HG02571 (cell line): ENCODE measurements at regions not wholly inside any gene's neighbourhood (a gene's known extent, or its start where the extent isn't known, plus 50 kb on each side); places are given as distances from the start of the nearest gene placed in this dataset.
"Not testable (repeated sequence)": the region's sequence is repeated elsewhere in the genome, so short reads cannot be mapped to it uniquely, and the experiment has no call there.

Source experiments
- ATAC-seq: cut with Tn5 transposase; IDR thresholded peaks from one replicate; pipeline ENCODE4 v1.9.1; 2021; ENCODE audit warnings: mild to moderate bottlenecking, moderate library complexity; ENCODE audit not compliant: unreplicated experiment

DNA sequence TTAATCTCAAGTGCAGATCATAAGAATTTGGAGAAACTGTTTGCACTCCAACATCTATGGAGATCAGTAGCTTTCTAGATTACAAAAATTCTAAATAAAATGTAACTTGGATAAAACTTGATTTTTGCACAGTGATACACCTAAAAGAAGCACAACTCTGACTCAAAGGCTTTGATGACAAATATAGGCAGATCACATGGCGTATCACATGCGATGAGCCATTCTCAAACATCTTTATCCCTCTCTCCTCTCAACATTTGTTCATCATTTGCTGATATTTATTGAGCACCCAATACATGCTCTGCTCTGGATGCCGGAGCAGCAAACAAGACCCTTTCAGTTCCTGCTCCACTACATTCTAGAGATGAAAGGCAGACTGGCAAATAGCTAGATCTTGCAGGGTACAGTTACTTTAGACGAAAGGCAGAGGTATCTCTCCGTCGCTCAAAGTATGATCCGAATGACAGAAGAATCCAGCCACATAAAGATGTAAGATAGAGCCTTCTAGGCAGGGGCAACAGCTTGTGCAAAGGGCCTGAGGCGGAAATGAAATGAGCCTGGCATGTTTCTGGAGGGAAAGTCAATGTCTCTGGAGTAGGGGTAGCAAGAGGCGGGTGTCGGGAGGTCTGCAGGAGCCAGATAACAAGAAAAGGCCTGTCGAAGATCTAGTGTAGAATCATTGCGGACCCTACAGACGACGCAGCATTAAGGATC, 145.8 kb upstream of the ERRFI1 start:
- ATAC-seq, result no peak

DNA sequence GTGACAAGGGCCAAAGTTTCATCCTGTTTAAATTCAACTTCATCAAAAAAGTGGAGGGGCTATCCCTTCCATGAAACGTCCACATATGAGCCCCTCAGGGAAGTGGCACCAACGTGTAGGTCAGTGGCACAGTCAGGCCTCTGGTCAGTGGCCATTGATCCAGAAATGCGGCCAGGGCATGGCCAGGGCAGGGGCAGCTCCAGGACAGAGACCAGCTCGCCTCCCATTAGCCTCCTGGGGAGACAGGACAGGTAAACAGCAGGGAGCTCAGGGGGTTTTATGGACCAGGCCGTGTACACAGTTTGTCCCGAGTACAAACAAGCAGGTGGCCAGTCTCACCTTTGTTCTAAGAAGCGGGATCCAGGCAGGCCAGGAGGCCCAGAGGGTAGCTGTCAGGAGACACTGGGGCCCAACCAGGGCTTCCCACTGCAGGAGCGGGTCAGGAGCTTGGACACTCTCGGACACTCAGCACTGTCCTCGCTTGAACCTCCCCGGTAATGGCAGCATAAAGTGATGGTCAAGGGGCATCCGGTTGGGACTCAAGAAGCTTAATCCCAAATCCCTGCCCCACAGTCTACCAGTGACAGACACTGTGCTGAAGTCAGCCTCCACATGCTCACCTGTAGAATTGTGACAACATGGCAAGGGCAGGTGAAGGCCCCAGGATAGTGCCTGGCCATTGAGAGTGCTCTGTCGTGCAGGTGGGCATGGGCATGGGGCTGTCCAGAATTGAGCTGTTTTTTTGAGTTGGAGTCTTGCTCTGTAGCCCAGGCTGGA, 144.1 kb upstream of the ERRFI1 start:
- ATAC-seq, result no peak

DNA sequence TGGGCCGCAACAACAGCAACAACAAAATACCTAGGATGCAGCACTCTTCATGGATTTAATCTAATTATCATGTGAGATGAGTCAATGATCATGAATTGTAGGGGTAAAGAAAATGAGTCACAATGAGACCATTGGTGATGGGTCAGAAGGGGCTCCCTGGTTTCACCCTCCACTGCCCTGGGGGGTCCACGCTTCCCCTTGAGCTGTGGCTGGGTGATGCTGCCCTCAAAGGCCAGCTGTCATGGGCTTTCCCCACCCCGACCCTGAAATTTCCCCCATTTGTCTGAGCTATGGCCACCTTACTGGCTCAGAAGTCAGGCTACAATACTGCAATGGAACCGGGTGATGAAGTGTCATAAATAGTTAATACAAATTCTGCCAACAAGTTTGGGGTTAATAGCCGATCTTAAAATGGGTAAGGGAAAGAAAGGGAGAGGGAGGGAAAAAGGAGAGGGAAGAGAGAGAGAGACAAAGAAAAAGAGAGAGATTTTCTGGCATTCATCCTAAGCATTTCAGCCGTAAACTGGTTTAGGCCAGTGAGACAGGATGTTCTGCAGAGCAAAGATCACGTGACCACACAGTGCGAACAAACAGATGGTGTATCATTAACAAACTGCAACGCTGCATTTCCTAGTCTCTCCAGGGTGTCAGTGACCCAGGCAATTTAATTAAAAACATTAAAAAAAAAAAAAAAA, 143.4 kb upstream of the ERRFI1 start:
- ATAC-seq, result no peak

DNA sequence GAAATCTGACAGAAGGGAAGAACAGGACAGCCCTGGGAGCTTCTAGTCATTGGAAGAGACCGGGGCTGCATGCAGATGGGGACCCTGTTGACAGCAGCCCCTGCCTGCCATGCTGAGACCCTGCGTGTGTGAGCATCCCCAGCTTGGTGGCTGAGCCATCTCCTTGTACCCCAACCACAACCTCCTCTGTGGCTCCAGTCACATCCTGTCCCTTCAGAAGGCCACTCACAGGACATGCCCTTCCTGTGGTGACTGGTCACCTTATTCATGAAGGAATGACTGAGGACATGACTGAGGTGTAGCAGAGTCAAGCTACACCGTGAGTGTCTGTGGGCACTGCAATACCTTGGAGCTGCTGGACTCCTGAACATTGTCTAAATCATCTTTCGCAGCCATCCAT, 141.8 kb upstream of the ERRFI1 start:
- no peak for ATAC-seq

DNA sequence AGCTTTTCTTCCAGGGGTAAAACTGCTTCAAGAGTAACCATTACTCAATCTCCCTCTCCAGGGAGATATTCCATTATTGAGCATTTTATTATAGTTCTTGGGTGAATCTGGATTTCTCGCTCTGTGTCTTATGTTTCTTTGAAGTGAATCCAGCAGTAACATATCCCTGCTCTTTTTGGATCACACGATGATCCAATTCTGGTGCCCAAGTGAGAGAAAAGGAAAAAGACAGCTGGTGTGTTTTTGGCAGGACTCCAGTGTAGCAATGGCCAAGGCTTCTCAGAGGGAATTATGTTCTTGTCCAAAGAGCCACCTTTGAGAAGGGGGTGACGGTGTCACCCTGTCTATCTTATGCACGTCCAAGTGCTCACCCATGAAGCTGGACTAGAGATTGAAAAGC, 140.3 kb upstream of the ERRFI1 start:
- ATAC-seq, result no peak

DNA sequence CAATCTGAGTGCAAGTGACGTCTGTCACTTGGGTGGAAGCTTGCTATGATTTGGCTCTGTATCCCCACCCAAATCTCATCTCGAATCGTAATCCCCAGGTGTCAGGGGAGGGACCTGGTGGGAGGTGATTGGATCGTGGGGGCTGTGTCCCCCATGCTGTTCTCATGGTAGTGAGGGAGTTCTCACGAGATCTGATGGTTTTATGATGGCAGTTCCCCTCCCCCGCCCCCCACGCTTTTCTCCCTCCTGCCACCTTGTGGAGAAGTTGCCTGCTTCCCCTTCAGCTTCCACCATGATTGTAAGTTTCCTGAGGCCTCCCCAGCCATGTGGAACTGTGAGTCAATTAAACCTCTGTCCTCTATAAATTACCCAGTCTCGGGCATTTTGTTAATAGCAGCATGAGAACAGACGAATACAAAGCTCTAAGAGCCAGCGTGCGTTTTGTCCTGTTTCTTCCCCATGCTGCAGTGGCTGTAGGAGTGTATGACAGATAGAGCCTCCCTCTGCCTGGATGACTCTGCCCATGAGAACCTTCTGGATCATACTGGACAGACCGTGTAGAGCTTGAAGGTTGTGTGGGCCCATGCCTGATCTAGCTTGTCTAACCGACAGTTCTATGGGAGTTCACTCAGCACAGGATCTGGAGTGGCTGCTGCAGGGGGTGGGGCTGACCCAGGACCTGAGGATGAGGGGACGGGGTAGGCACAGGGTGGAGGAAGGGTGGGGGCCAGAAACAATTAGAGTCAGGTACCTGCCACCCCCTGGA, 139.7 kb upstream of the ERRFI1 start:
- ATAC-seq, result no peak

DNA sequence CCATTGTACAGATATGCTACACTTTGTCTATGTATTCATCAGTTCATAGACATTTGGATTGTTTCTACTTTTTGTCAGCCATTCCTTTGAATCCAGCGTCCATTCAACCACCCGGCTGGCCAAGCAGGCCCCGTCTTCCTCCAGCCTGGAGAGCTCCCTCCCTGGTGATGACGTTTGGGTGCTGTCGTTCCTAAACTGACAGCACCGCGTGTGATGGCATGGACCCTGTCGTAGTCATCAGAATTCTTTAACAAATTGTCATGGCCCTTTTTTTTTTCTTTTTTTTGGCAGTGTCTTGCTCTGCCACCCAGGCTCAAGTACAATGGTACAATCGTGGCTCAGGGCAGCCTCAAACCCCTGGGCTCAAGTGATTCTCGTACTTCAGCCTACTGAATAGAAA, 138.6 kb upstream of the ERRFI1 start:
- no peak for ATAC-seq

DNA sequence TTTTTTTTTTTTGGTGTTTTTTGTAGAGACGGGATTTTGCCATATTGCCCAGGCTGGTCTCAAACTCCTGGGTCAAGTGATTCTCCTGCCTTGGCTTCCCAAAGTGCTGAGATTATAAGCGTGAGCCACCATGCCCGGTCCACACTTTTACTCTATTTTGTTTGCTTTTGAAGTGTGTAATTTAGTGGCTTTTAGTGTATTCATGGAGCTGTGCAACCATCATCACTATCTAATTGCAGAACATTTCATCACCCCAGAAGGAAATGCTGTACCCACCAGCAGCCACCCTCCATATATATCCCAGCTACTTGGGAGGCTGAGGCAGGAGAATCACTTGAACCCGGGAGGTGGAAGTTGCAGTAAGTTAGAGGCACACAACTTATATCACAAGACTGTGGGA, 136.9 kb upstream of the ERRFI1 start:
- ATAC-seq, result no peak

DNA sequence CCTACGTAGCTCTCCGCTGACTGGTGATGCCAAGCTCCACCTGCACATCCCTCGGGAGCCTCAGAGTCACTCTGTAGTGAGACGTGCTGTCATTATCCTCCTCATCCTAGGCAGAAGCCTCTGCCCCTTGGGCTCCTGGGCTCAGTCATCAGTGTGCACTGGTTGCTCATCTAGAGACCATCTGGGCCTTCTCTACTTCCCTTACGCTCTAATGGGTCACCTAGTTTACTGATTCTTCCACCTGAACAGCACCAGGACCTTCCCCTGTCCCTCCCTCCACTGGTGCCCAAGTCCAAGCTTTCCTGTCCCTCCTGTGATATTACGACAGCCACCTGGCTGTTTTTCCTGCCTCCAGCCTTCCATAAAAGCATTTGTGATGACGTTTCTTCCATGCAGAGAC, 136.1 kb upstream of the ERRFI1 start:
- ATAC-seq, result no peak

DNA sequence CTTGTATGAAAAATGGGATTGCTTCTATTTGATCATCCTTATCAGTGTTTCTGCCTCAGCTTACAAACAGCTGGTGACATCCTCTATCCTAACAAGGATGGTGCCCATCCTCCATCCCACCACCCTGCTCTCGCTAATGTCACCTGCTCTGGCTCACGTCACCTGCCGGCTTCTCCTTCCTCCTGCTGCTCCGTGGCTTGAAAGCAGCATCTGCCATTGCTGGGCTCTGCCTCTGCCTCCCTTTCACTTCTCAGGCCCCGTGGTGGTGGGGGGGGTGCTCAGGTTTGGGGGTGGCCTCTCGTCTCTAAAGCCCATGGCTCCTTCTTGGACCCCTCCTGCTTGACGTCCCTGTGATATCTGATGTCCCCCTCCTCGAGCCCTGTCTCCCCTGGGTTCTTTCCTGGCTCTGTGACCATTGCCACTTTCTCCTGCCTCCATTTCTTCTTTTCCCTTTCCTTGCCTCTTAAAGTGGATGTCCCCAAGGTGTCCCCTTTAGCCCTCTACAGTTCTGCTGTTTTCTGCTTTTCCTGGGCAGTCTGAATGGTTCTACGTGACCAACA, 135.5 kb upstream of the ERRFI1 start:
- no peak for ATAC-seq

DNA sequence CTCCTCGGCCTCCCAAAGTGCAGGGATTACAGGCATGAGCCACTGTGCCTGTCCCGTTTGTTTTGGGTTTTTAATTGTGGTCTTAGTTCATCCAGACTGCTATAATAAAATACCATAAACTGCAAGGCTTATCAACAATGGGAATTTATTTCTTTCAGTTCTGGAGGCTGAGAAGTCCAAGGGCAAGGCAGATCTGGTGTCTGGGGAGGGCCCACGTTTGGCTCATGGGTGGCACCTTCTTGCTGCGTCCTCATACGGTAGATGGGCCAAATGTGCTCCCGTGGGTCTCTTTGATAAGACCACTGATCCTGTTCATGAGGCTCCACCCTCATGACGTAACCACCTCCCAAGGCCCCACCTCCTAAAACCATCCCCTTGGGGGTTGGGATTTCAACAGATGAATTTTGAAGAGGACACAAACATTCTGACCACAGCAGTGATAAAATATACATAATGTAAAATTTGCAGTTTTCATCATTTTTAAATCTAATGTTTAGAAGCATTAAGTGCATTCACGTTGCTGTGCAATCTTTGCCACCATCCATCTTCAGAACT, 133.4 kb upstream of the ERRFI1 start:
- ATAC-seq, result no peak

DNA sequence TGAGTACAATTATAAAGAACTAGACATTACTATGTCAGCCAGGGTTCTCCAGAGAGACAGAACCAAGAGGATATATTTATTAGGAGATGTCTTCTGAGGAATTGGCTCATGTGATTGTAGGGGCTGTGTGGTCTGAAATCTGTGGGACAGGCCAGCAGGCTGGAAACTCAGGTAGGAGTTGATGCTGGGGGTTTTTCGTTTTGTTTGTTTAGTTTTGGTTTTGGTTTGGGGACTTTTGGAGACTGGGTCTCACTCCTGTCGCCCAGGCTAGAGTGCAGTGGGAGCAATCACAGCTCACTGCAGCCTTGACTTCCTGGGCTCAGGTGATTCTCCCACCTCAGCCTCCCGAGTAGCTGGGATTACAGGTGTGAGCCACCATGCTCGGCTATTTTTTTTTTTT, 132.9 kb upstream of the ERRFI1 start:
- ATAC-seq, result no peak

DNA sequence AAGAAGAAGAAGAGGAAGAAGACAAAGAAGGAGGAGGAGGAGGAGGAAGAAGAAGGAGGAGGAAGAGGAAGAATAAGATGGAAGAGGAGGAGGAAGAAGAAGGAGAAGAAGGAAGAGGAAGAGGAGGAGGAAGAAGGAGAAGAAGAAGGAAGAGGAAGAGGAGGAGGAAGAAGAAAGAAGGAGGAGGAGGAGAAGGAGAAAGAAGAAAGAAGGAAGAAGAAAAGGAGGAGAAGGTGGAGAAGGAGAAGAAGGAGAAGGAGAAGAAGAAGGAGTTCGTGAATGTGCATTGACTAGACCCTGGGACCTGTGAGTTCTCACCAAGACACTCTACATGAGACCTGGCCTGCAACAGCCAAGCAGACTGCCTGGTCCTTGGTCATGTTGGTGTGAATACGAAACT, 131.7 kb upstream of the ERRFI1 start:
- ATAC-seq, result no peak

DNA sequence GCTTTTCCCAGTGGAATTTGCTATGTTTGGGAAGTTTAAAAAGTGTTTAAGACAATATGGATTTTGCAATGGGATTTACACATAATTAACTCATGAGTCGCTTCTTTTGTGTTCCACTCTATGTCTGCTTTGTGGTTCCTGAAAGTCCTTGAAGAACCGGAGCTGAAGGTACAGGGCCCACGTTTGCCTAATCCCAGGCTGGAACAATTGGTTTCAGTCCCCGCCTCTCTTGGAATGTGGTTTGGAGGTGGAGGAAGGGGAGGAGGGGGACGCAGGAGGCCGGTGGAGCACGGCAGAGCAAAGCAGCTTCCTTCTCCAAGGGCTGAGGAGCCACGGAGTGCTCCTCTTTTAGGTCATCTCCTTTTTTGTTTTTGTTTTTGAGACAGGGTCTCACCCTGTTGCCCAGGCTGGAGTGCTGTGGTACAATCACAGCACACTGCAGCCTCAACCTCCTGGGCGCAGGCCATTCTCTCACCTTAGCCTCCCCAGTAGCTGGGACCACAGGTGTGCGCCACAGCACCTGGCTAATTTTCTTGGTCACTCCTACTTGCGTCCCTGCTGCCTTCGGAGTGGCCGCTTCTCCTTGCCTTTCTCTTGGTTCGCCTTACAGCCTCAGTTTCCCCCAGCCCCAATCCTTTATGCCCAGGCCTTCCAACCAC, 129.5 kb upstream of the ERRFI1 start:
- ATAC-seq, result no peak

DNA sequence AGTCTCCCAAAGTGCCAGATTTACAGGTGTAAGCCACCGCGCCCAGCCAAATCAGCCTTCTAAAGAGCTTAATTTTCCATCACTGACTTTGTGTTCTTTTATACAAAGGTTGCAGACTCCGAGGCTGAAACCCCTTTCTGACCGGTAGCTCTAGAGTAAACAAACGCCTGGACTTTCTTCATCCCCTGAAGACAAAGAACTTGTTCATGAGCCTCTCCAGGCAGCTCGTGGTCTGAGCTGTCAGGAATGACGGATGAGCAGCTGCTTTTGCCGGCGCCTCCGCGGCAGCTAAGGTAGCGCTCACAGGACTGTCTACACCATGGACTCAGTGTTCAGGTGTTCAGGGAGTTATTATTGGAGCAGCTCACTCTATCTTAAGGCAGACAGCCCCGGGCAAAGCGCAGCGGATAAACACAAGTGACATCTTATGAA, 128.5 kb upstream of the ERRFI1 start:
- ATAC-seq, result no peak

DNA sequence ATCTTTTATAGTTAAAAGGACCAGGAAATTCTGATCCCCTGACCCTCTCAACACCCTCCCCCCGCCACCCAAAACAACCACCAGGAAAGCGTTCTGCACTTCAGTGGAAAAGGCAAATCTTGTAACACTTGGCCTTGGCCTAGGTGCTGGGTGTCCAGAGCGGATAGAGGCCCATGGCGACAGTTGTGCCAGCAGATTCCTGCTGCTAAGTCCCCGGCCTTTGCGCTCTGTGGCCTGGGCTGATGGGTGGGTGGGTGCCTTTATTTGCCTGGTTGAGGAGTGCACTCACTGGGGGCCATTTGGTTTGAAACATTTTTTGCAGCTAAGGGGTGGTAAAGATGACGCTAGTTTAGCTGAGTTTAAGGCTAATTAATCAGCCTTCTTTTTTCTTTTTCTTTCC, 127.9 kb upstream of the ERRFI1 start:
- no peak for ATAC-seq

DNA sequence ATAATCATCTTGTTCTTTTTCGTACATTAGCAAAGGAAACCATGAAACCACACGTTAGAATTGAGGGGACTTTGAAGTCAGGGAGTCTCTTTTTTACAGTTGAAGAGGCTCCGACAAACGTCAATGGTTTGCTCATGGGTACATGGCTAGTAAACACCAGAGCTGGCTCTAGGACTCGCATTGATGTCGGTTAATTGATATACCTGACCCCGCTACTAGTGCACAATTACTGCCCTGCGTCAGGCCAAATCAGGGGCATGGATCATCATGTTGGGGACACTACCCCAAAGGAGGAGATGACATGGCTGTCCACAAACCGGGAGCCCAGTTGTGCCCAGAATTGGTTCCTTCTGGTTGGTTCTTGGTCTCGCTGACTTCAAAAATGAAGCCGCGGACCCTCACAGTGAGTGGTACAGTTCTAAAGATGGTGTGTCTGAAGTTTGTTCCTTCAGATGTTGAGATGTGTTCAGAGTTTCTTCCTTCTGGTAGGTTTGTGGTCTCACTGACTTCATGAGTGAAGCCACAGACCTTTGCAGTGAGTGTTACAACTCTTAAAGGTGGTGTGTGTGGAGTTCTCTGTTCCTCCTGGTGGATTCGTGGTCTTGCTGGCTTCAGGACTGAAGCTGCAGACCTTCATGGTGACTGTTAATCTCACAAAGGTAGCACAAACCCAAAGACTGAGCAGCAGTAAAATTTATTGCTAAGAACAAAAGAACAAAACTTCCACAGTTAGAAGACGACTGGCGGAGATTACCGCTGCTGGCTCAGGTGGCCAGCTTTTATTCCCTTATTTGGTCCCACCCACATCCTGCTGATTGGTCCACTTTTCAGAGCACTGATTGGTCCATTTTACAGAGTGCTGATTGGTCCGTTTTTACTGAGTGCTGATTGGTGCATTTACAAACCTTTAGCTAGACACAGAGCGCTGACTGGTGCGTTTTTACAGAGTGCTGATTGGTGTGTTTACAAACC, 126.9 kb upstream of the ERRFI1 start:
- no peak for ATAC-seq

DNA sequence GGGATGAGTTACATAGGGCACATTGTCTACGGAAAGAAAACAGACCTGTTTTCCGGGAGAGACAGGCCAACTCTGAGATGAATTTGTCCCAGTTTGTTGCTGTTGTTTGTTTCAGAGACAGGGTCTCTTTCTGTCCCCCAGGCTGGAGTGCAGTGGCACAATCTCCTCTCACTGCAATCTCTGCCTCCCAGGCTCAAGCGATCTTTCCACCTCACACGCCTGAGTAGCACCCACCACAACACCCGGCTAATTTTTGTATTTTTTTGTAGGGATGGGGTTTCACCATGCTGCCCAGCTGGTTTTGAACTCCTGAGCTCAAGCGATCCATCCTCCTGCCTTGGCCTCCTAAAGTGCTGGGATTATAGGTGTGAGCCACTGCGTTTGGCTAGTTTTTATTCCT, 125.5 kb upstream of the ERRFI1 start:
- no peak for ATAC-seq

DNA sequence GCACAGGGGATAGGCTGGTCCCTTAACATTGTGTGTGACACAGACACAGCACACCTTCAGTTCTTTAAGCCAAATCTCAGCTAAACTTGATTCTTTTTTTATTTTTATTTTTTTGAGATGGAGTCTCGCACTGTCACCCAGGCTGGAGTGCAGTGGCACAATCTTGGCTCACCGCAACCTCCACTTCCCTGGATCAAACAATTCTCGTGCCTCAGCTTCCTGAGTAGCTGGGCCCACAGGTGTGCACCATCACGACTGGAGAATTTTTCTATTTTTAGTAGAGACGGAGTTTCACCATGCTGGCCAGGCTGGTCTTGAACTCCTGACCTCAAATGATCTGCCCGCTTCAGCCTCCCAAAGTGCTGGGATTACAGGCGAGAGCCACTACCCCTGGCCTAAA, 123.6 kb upstream of the ERRFI1 start:
- not testable (repeated sequence) for ATAC-seq
